Naive B cell (primary cell): ENCODE measurements at regions not wholly inside any gene's neighbourhood (a gene's known extent, or its start where the extent isn't known, plus 50 kb on each side); places are given as distances from the start of the nearest gene placed in this dataset.

Experiments
- ATAC-seq, 2 donors: fragments of 150-1000 bp; cut with Tn5 transposase; 2 replicates each; pipeline ENCODE4 v1.10.0; 2021; ENCODE audit warnings: low read depth in 2 of 2, mild to moderate bottlenecking in 2 of 2, moderate library complexity in 2 of 2
- DNase-seq: peaks from one replicate; pipeline ENCODE4 v3.0.0; 2022
- H3K27ac Mint-ChIP-seq, 6 donors: one replicate each; pipeline ENCODE4 v1.8.0; 2020 to 2022; ENCODE audit warnings: mild to moderate bottlenecking in 6 of 6, mixed read lengths in 6 of 6, moderate library complexity in 5 of 6, inconsistent platforms in 2 of 6
- H3K27me3 Mint-ChIP-seq, 3 donors: one replicate each; pipeline ENCODE4 v1.8.0; 2021 to 2022; ENCODE audit warnings: mixed read lengths in 3 of 3, mild to moderate bottlenecking in 1 of 3
- H3K36me3 Mint-ChIP-seq, 2 donors: one replicate each; pipeline ENCODE4 v1.8.0; 2020 to 2022; ENCODE audit warnings: mixed read lengths in 2 of 2, inconsistent platforms in 1 of 2, mild to moderate bottlenecking in 1 of 2
- H3K4me1 Mint-ChIP-seq, 3 donors: one replicate each; pipeline ENCODE4 v1.8.0; 2020 to 2022; ENCODE audit warnings: mixed read lengths in 3 of 3, inconsistent platforms in 1 of 3, mild to moderate bottlenecking in 1 of 3, moderate library complexity in 1 of 3
- H3K4me3 Mint-ChIP-seq, 8 donors: one replicate each; pipeline ENCODE4 v1.8.0; 2020 to 2022; ENCODE audit warnings: mild to moderate bottlenecking in 8 of 8, mixed read lengths in 8 of 8, moderate library complexity in 8 of 8, inconsistent platforms in 2 of 8
- H3K9me3 Mint-ChIP-seq, 7 donors: one replicate each; pipeline ENCODE4 v1.8.0; 2020 to 2022; ENCODE audit warnings: mixed read lengths in 7 of 7, mild to moderate bottlenecking in 5 of 7, inconsistent platforms in 2 of 7, moderate library complexity in 1 of 7

DNA sequence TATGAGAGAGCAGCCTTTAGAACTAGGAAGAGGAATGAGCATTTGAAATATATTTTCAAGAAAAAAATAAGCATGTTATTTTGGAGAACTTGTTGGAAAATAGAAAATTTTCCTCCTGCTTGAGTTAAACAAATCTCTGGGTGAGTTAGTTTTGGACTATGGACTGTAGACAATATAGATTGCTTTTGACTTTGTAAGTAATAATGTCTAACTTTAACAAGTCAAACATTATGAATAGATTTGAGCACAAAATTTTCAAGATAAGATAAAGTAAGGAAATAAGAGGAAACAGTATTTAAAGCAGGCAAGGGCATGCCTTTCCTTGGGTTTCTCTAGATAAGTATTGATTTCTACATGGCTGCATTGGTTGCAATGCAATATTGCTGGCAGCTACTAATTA is 360.8 kb downstream of the LMO4 start:
- H3K27ac Mint-ChIP-seq: no peak overlapping the region
- no peaks in the 10 kb centered on the region for H3K36me3 Mint-ChIP-seq
- no peaks in the 10 kb centered on the region for H3K9me3 Mint-ChIP-seq
- no peaks in the 10 kb centered on the region for H3K4me1 Mint-ChIP-seq
- H3K4me3 Mint-ChIP-seq: no peak overlapping the region
- ATAC-seq: no peak
- H3K27me3 Mint-ChIP-seq: peaks cover 0 to 4% (median 0%) of the 10 kb centered on the region in 3 donors
- no peak for DNase-seq

DNA sequence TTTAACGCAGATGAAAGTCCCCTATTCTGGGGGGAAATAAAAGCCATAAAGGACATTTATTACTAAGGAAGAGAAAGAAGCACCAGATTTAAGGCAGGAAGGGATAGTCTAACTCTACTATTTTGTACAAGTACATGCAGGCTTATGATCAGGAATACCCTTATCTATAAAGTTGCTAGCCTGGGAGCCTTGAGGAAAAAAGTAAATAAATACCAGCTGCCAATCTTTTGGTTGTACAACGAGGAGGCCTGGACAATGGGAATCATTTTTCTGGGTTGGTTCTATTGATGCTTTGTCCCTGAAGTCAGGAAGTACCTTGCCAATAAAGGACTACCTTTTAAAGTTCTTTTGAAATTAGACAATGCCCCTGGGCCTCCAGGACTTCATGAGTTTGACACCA is 367.8 kb downstream of the LMO4 start:
- H3K27me3 Mint-ChIP-seq: peaks cover 0 to 6% (median 0%) of the 10 kb centered on the region in 3 donors
- no peak overlapping the region for H3K27ac Mint-ChIP-seq
- peaks cover 0 to 20% of the 10 kb centered on the region in 2 donors for H3K36me3 Mint-ChIP-seq
- no peaks in the 10 kb centered on the region for H3K4me1 Mint-ChIP-seq
- no peak overlapping the region for H3K4me3 Mint-ChIP-seq
- ATAC-seq (no peak), DNase-seq (no peak)
- peaks cover 5 to 20% (median 10%) of the 10 kb centered on the region in 7 donors for H3K9me3 Mint-ChIP-seq

DNA sequence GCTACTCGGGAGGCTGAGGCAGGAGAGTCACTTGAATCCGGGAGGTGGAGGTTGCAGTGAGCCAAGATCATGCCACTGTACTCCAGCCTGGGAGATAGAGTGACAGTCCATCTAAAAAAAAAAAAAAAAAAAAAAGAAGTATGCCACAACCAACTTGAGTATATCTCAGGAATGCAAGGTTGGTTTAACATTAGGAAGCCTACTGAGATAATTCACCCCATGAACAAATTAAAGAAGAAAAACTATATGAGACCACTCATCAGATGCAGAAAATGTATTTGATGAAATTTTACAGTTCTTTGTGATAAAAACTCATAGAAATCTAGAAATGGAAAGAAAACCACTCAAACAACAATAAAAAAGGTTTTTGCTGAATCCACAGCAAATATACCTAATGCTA is 373.8 kb downstream of the LMO4 start:
- Mint-ChIP-seq H3K27me3 (peaks cover 0 to under 1% (median 0%) of the 10 kb centered on the region in 3 donors), H3K4me3 (no peak overlapping the region), H3K4me1 (no peaks in the 10 kb centered on the region), H3K9me3 (peaks cover 11 to 33% (median 18%) of the 10 kb centered on the region in 7 donors), H3K27ac (no peak overlapping the region), H3K36me3 (peaks cover 0 to 20% of the 10 kb centered on the region in 2 donors)
- no peak for DNase-seq
- ATAC-seq: no peak

DNA sequence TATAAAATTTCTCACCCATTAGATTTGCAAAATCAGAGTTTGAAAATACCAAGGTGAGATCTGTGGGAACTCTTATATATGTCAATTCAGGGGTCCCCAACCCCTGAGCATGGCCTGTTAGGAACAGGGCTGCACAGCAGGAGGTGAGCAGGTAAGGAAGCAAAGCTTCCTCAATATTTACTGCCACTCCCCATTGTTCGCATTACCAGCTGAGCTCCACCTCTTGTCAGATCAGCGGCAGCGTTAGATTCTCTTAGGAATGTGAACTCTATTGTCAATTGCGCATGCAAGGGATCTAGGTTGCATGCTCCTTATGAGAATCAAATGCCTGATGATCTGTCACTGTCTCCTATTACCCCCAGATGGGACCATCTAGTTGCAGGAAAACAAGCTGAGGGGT is 376.6 kb downstream of the LMO4 start:
- H3K4me3 Mint-ChIP-seq: no peak overlapping the region
- peaks cover 10 to 24% (median 16%) of the 10 kb centered on the region in 7 donors for H3K9me3 Mint-ChIP-seq
- H3K4me1 Mint-ChIP-seq: no peaks in the 10 kb centered on the region
- peaks cover 0 to 10% of the 10 kb centered on the region in 2 donors for H3K36me3 Mint-ChIP-seq
- no peak for DNase-seq
- no peaks in the 10 kb centered on the region for H3K27me3 Mint-ChIP-seq
- H3K27ac Mint-ChIP-seq: no peak overlapping the region
- ATAC-seq: no peak

DNA sequence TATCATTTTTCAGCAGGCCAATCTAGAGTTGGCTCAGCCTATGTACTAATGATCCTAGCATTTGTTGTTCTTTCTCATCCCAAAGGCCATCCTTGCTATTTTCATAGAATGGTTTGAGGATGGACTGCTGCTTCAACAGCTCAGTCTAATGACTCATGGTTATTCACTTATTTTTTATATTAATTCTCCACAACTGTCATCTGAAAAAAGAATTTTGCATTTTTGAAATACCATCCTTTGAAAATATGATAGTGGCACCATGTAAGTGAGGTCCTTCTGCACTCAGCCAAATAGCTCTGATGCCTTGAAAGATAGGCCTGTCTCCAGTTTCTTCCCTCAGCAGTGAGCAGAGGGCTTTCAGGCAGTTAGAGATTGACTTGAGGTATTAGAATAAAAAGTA is 377.5 kb downstream of the LMO4 start:
- DNase-seq: no peak
- Mint-ChIP-seq H3K27ac (no peak overlapping the region), H3K4me1 (no peaks in the 10 kb centered on the region), H3K4me3 (no peak overlapping the region), H3K9me3 (peaks cover 4 to 14% (median 9%) of the 10 kb centered on the region in 7 donors), H3K36me3 (peaks cover 0 to 2% of the 10 kb centered on the region in 2 donors), H3K27me3 (no peaks in the 10 kb centered on the region)
- no peak for ATAC-seq

DNA sequence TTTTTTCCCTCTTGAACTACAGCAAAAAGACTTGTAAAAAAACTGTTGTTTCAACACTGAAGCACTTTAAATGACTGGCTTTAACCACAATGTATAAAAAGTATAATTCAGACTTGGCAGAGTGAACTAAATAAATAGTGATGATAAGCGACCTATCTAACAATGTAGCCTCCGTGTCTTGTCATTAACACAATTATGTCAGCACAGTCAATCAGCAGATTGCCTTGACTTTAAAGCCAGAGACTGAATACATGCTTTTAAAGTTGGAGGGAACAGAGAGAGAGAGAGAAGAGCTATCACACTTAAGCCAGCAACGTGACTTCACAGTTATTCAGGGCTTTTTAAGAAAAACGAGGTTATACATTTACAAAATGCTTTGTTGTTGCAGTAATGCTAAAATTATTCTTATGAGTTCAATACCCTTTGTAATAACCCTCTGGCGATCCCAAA is 378.1 kb downstream of the LMO4 start:
- Mint-ChIP-seq H3K9me3 (peaks cover 2 to 10% (median 8%) of the 10 kb centered on the region in 7 donors), H3K36me3 (no peaks in the 10 kb centered on the region), H3K4me3 (no peak overlapping the region), H3K4me1 (no peaks in the 10 kb centered on the region), H3K27ac (no peak overlapping the region), H3K27me3 (no peaks in the 10 kb centered on the region)
- DNase-seq: no peak
- ATAC-seq: no peak

DNA sequence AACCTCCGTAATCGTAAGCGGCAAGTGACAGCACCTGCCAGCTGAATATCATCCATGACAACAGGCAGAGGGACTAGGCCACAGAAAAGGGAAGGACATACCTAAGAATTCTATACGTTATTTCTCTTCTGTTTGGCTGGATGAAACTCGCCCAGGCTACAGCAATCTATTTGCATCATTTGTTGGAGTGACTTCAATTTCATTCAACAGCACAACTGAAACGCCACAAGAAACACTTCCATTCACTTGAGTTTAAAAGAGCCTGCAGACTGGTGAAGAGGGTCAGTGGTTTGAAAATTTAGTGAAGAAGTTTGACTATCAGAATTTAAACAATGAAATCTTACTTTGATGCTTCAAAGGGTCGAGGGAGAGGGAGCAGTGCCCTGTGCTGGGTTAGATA is 378.7 kb downstream of the LMO4 start:
- Mint-ChIP-seq H3K9me3 (peaks cover 0 to 5% (median 3%) of the 10 kb centered on the region in 7 donors), H3K4me3 (no peak overlapping the region), H3K27ac (no peak overlapping the region), H3K36me3 (no peaks in the 10 kb centered on the region), H3K4me1 (no peaks in the 10 kb centered on the region), H3K27me3 (no peaks in the 10 kb centered on the region)
- DNase-seq: no peak
- ATAC-seq: no peak

DNA sequence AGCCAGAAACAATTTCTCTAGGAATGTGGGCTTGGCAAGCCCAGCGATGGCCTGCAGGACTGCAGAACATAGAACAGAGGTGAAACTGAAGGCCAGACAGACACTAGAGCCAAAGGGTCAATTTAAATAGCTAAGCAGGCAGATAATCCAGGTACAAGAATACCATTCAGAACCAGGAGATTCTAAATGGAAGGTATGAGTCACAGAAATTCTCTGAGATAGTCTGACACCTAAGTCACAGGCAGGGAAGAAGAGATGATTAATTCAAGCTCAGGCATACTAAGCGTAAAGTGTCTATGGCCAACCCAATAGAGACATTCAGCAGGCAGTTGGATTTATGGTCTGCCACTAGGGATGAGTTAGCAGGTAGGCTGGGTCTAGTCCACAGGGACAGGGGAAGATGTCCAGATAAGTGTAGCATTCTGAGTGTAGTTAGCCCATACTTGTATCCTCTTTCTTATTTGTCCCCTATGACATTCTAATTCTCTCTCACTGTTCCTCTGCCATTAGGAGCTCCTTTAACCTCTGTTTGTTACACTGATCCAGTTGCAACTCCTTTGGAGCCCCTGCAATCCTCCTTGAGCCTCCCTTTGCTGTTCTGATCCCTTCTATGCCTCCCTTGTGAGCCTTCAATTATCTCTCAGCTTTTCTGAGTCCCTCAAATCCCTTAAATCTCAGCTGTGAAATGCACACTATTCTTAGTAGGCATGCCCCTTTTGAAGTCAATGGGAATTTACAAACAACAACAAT is 383.8 kb downstream of the LMO4 start:
- Mint-ChIP-seq H3K27me3 (no peaks in the 10 kb centered on the region), H3K36me3 (no peaks in the 10 kb centered on the region), H3K4me1 (no peaks in the 10 kb centered on the region), H3K4me3 (no peak overlapping the region), H3K27ac (peak overlapping the region in 1 of 6 donors; percentile 20), H3K9me3 (peaks cover 0 to 2% (median 0%) of the 10 kb centered on the region in 7 donors)
- no peak for DNase-seq
- ATAC-seq: no peak

DNA sequence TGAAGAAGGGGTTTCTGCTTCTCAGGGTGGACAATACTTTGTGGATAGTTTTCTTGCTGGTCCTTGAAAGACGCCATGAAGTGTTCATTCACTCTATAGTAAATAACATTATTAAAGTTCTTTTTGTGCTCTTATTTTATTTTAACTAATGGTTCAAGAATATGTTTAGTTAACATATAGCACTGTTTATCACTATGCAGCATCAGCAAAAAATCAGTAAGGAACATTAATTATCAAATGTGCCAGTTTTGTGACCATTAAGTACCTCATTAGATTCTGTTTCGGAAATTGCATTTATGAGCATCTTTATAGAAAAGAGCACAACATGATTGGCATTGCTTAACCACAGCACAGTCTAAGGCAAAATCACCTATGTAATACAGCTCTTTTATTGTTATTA is 385.6 kb downstream of the LMO4 start:
- H3K9me3 Mint-ChIP-seq: peaks cover 0 to 2% (median 0%) of the 10 kb centered on the region in 7 donors
- no peaks in the 10 kb centered on the region for H3K36me3 Mint-ChIP-seq
- no peaks in the 10 kb centered on the region for H3K4me1 Mint-ChIP-seq
- H3K27me3 Mint-ChIP-seq: peaks cover 0 to under 1% (median 0%) of the 10 kb centered on the region in 3 donors
- no peak overlapping the region for H3K4me3 Mint-ChIP-seq
- DNase-seq (no peak), ATAC-seq (no peak)
- no peak overlapping the region for H3K27ac Mint-ChIP-seq

DNA sequence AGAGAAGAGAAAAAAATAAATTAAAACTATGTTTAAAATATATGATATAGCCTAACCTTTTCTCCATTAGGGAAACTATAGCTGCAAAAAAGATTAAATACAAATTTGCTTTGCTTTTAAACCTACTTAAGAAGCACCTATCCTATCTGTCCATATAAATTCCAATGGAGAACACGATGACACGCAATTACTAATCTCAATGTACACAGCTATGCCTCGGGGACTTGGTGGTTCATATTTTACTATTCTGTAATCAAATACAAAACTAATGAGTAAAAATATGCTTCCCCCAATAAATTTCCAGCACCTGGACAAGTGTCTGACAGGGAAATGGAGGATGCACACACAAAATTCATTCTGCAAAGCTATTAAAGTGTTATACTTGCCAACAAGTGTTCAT is 386.4 kb downstream of the LMO4 start:
- no peak for DNase-seq
- no peaks in the 10 kb centered on the region for H3K36me3 Mint-ChIP-seq
- peaks cover 0 to 4% (median 0%) of the 10 kb centered on the region in 3 donors for H3K27me3 Mint-ChIP-seq
- no peaks in the 10 kb centered on the region for H3K4me1 Mint-ChIP-seq
- H3K27ac Mint-ChIP-seq: no peak overlapping the region
- no peak for ATAC-seq
- H3K4me3 Mint-ChIP-seq: no peak overlapping the region
- H3K9me3 Mint-ChIP-seq: peaks cover 0 to 2% (median 0%) of the 10 kb centered on the region in 7 donors

DNA sequence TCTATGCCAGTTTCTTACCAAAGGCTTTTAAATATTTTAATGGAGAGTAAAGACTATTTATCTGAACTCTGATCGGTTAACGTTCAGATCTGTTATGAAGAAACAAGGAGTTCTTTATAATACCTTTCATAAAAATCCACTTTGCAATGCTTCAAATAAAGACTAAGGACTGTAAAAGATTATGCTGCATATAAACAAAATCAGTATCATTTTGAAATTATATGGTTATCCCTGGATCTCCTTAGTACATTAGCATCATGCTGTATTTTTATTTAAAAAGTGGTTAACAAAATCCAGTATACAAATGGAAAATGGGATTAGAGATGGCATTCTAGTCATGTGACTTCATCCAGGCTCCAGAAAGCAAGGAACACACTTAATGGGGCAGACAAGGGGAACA is 386.8 kb downstream of the LMO4 start:
- peaks cover 0 to 2% (median 0%) of the 10 kb centered on the region in 7 donors for H3K9me3 Mint-ChIP-seq
- H3K4me3 Mint-ChIP-seq: no peak overlapping the region
- DNase-seq (no peak), ATAC-seq (no peak)
- H3K36me3 Mint-ChIP-seq: no peaks in the 10 kb centered on the region
- peaks cover 0 to 4% (median 0%) of the 10 kb centered on the region in 3 donors for H3K27me3 Mint-ChIP-seq
- no peaks in the 10 kb centered on the region for H3K4me1 Mint-ChIP-seq
- no peak overlapping the region for H3K27ac Mint-ChIP-seq

DNA sequence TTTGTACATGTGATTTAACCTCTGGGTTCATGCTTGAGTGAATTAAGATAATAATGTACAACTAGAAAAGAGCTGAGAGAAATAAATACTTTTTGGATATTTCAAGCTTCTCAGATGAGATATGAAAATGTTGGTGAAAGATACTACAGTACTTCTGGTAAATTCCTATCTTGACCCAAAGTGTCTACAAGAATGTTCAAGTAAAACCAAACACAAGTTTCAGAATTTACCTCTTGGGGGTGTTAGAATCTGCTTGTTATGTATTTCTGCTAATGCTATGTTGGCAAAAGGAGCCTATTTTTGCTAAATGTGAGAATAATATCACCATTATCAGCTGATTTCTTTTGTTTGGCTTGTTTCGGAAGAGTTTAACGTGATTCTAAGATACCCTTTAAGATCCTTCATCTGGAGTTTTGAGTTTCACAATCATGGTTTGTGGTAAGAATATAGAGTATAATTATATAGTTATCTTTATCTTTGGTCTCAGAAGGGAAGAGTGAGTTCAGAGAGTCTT is 388.5 kb downstream of the LMO4 start:
- Mint-ChIP-seq H3K9me3 (no peaks in the 10 kb centered on the region), H3K27ac (no peak overlapping the region), H3K36me3 (no peaks in the 10 kb centered on the region), H3K4me3 (no peak overlapping the region), H3K4me1 (no peaks in the 10 kb centered on the region), H3K27me3 (peaks cover 0 to 4% (median 0%) of the 10 kb centered on the region in 3 donors)
- DNase-seq: no peak
- no peak for ATAC-seq

DNA sequence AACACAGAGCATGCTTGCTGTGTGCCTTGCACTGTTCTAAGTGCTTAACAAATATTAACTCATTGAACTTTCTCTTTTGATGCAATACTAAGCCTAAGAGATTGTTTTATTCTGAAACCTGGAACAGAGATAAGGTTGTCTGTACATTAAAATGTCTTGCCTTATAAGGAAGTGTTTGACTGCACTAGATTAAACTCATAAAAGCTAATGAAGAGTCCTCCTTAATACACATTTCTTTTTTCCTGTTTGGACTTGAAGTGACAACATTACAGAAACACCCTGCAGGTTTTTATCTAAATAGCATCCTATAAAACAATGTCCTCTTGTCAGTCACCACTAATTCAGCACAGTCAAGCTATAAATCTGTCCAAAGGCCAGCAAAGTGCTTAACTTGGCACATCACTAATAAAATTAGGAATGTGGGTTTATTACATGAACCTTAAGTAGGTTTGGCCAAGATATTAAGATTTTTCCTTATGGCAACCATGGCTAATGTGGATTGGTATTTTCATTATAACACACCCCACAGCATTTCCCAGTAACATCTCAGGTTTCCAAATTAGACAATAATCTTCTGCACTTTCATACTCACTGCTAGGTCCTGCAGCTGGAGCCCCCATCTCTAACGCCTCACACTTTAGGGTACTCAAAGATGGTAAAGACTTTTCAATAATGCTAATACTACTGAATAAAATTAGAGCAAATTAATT is 389.7 kb downstream of the LMO4 start:
- H3K27ac Mint-ChIP-seq: no peak overlapping the region
- H3K4me3 Mint-ChIP-seq: no peak overlapping the region
- no peaks in the 10 kb centered on the region for H3K9me3 Mint-ChIP-seq
- DNase-seq: no peak
- peaks cover 0 to 4% (median 0%) of the 10 kb centered on the region in 3 donors for H3K27me3 Mint-ChIP-seq
- H3K36me3 Mint-ChIP-seq: no peaks in the 10 kb centered on the region
- H3K4me1 Mint-ChIP-seq: no peaks in the 10 kb centered on the region
- ATAC-seq: no peak

DNA sequence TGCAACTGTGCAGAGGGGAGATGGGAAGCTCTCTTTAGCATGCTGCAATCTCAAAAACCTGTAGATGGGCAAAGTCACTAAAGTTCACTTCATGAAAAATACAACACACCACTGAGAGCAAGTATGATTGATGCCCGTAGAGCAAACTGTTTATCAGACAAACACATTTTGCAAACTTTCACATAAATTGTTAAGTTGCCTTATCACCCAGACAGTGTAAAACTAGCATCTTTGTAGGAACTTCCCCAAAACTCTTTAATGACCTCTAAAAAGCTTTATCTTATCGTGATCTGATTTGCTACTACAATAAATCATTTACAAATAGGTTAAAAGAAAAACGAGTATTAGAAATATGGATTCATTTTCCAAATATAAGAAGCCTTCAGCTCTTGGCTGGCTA is 391.0 kb downstream of the LMO4 start:
- peaks cover 0 to 4% (median 0%) of the 10 kb centered on the region in 3 donors for H3K27me3 Mint-ChIP-seq
- no peaks in the 10 kb centered on the region for H3K9me3 Mint-ChIP-seq
- no peaks in the 10 kb centered on the region for H3K4me1 Mint-ChIP-seq
- DNase-seq (no peak), ATAC-seq (no peak)
- H3K4me3 Mint-ChIP-seq: no peak overlapping the region
- H3K36me3 Mint-ChIP-seq: no peaks in the 10 kb centered on the region
- no peak overlapping the region for H3K27ac Mint-ChIP-seq
